ENCODE measurements at regions not wholly inside any gene's neighbourhood (a gene's known extent, or its start where the extent isn't known, plus 50 kb on each side); places are given as distances from the start of the nearest gene placed in this dataset.

GRCh38 chr21:16154321-16154720 lies 424.5 kb downstream of the USP25 start:
- no peak for TF ChIP-seq CTCF (IDR thresholded peaks at IDR 0.05; ENCODE audit: extremely low read depth, missing control alignments)
- no peak for DNase-seq (ENCODE audit: low spot score)

GRCh38 chr21:16154951-16155635 lies 425.3 kb downstream of the USP25 start:
- no peak for DNase-seq (ENCODE audit: low spot score)
- no peak for TF ChIP-seq CTCF (IDR thresholded peaks at IDR 0.05; ENCODE audit: extremely low read depth, missing control alignments)

GRCh38 chr21:16156841-16157489 lies 427.2 kb downstream of the USP25 start:
- TF ChIP-seq CTCF (IDR thresholded peaks at IDR 0.05; ENCODE audit: extremely low read depth, missing control alignments) = no peak
- DNase-seq (ENCODE audit: low spot score) = no peak

- TF ChIP-seq CTCF (IDR thresholded peaks at IDR 0.05; ENCODE audit: extremely low read depth, missing control alignments) = no peak
- DNase-seq (ENCODE audit: low spot score) = no peak
Measured at GRCh38 chr21:16159213-16159970, 429.6 kb downstream of the USP25 start.

- DNase-seq (ENCODE audit: low spot score) = no peak
- no peak for TF ChIP-seq CTCF (IDR thresholded peaks at IDR 0.05; ENCODE audit: extremely low read depth, missing control alignments)
Measured at GRCh38 chr21:16159971-16160350, 430.2 kb downstream of the USP25 start.

GRCh38 chr21:16162953-16163352 lies 433.2 kb downstream of the USP25 start:
- no peak for DNase-seq (ENCODE audit: low spot score)

More at GRCh38 chr21:16162953-16163352, 433.2 kb downstream of the USP25 start:
- no peak for TF ChIP-seq CTCF (IDR thresholded peaks at IDR 0.05; ENCODE audit: extremely low read depth, missing control alignments)

Measured in GM20000 (cell line).